ENCODE measurements at regions not wholly inside any gene's neighbourhood (a gene's known extent, or its start where the extent isn't known, plus 50 kb on each side); places are given as distances from the start of the nearest gene placed in this dataset.

DNA sequence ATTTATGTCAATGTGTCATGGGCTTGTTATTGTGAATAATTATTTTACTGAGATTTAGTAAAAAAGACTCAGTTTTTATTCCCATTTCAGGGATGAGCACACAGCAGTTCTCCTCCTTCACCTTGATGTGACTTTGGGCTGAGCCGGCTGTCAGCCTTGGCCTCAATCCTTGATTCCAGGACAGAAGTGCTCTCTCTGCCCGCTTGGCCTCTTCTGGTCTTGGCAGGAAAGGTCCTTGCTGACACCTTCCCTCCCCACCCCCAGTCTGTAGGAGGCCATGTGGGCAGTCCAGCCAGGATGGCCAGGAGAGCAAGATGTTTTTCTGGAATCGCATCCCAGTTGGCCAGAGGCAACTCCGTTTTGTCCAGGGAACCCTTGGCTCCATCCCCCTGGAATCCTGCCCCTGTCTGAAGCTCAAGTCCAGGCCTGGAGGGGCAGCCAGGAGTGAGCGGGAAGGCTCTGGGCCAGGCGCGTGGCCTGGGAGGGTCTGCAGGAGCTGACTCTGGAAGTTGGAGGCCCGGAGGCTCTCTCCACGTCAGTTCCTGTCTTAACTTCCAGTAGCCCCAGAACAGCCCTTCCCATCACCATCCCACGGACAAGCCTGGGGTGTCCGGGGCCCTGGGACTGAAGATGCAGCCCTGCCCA is 100.9 kb downstream of the PDGFA start:
- intact Hi-C loops (cut with DNase I; ENCODE audit: low total_unique reads), result no loop called here
- TF ChIP-seq, protein P1, sequence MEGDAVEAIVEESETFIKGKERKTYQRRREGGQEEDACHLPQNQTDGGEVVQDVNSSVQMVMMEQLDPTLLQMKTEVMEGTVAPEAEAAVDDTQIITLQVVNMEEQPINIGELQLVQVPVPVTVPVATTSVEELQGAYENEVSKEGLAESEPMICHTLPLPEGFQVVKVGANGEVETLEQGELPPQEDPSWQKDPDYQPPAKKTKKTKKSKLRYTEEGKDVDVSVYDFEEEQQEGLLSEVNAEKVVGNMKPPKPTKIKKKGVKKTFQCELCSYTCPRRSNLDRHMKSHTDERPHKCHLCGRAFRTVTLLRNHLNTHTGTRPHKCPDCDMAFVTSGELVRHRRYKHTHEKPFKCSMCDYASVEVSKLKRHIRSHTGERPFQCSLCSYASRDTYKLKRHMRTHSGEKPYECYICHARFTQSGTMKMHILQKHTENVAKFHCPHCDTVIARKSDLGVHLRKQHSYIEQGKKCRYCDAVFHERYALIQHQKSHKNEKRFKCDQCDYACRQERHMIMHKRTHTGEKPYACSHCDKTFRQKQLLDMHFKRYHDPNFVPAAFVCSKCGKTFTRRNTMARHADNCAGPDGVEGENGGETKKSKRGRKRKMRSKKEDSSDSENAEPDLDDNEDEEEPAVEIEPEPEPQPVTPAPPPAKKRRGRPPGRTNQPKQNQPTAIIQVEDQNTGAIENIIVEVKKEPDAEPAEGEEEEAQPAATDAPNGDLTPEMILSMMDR (IDR thresholded peaks at IDR 0.05), result no peak
- no peak for TF ChIP-seq POLR2A (IDR thresholded peaks at IDR 0.05)
- H3K36me3 ChIP-seq (ENCODE audit: low read depth, missing control alignments), result no peaks in the 10 kb centered on the region
- DNase-seq, result peak; percentile 74
- 44 to 63% methylated on average over 9 to 11 of the region's 11 CpGs for WGBS, 2 donors
- no peak overlapping the region for H3K4me3 ChIP-seq
- no peak overlapping the region for H3K27ac ChIP-seq
- no peaks in the 10 kb centered on the region for H3K9me3 ChIP-seq
- H3K4me1 ChIP-seq, result no peaks in the 10 kb centered on the region
- H3K27me3 ChIP-seq, result no peaks in the 10 kb centered on the region

GRCh38 chr7:420142-421093 is 99.2 kb downstream of the PDGFA start:
- intact Hi-C loops (cut with DNase I; ENCODE audit: low total_unique reads), result no loop called here
- no peaks in the 10 kb centered on the region for H3K9me3 ChIP-seq
- H3K36me3 ChIP-seq (ENCODE audit: low read depth, missing control alignments), result no peaks in the 10 kb centered on the region
- TF ChIP-seq, protein P1 (IDR thresholded peaks at IDR 0.05), result no peak
- no peak for TF ChIP-seq POLR2A (IDR thresholded peaks at IDR 0.05)
- H3K27me3 ChIP-seq, result no peaks in the 10 kb centered on the region
- H3K4me1 ChIP-seq, result no peaks in the 10 kb centered on the region
- no peak overlapping the region for H3K4me3 ChIP-seq
- DNase-seq, result no peak
- 91% methylated on average over 7 to 17 of the region's 20 CpGs for WGBS, 2 donors
- H3K27ac ChIP-seq, result no peak overlapping the region

DNA sequence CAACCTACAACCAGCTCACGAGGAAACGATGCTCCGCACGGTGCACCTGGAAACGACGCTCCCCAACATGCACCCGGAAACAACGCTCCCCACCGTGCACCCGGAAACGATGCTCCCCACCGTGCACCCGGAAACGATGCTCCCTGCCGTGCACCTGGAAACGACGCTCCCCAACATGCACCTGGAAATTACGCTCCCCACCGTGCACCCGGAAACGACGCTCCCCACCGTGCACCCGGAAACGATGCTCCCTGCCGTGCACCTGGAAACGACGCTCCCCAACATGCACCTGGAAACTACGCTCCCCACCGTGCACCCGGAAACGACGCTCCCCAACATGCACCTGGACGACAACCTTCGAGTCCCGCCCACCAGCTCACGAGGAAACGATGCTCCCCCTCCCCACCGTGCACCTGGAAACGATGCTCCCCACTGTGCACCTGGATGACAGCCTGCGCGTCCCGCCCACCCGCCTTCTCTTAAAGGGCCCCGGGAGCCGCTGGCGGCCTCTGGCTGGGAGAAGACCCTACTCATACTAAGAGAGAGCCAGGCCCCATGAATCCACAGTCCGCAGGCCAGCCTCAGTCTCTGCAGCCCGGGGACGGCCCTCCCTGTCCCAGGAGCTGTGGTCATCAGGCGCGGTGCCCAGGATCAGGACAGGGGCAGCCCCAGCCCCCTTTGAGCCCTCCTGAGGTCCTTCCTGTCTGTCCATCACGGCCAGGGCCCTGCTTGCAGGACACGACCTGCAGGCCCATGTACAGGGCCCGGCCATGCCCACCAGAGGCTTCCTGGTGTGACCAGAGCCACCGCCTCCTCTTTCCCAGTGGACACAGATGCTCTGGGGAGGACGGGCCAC is 98.3 kb downstream of the PDGFA start:
- H3K27ac ChIP-seq, result no peak overlapping the region
- intact Hi-C loops (cut with DNase I; ENCODE audit: low total_unique reads), result no loop called here

DNA sequence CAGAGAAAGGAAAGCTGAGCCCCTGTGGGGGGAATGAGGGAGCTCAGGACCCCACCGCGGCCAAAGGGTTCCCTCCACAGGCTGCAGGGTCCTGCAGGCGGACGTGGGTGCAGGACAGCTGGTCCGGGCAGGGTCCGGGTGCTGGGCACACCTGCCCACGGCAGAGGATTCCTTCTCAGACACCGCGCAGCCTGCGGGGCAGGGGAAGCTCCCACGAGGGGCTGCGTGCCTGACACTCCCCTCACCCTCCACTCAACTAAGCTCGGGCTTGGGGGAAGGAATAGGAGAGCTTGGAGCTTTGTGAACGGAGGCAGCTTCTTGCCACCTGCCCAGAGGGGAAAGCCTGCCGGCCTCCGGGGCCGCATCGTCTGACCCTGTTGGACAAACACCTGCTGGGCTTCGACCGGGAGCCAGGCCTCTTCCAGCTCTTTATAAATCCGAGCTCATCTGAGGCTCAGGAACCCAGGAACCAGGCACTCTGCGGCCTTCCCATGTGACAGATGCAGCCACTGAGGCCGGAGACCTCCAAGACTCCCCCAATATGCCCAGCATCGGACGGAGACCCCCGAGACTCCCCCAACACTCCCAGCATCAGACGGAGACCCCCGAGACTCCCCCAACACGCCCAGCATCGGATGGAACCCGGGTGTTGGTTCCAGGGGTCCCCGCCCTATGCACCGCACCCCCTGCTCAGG is 97.3 kb downstream of the PDGFA start:
- Histone ChIP-seq H3K4me1 (peaks cover 4% of the 10 kb centered on the region), H3K27ac (no peak overlapping the region), H3K36me3 (ENCODE audit: low read depth, missing control alignments) (no peaks in the 10 kb centered on the region), H3K9me3 (no peaks in the 10 kb centered on the region), H3K4me3 (no peak overlapping the region), H3K27me3 (no peaks in the 10 kb centered on the region)
- intact Hi-C loops (cut with DNase I; ENCODE audit: low total_unique reads), result no loop called here
- no peak for DNase-seq
- no peak for TF ChIP-seq POLR2A (IDR thresholded peaks at IDR 0.05)
- TF ChIP-seq, protein P1 (IDR thresholded peaks at IDR 0.05), result no peak
- 88 to 91% methylated on average over 13 to 33 of the region's 33 CpGs for WGBS, 2 donors

More for the DNA sequence above, 98.3 kb downstream of the PDGFA start:
- Histone ChIP-seq H3K36me3 (ENCODE audit: low read depth, missing control alignments) (no peaks in the 10 kb centered on the region), H3K9me3 (no peaks in the 10 kb centered on the region), H3K4me3 (no peak overlapping the region), H3K4me1 (peaks cover 4% of the 10 kb centered on the region), H3K27me3 (no peaks in the 10 kb centered on the region)
- DNase-seq, result no peak
- 72 to 78% methylated on average over 33 to 57 of the region's 57 CpGs for WGBS, 2 donors
- TF ChIP-seq POLR2A (IDR thresholded peaks at IDR 0.05), result no peak
- TF ChIP-seq, protein P1 (IDR thresholded peaks at IDR 0.05), result no peak
